A673 (cell line): ENCODE measurements at regions not wholly inside any gene's neighbourhood (a gene's known extent, or its start where the extent isn't known, plus 50 kb on each side); places are given as distances from the start of the nearest gene placed in this dataset.

Experiments used
- BruUV-seq: library from RNA; stranded (reverse); fragments of 400-500 nt; replicated peaks from 2 replicates; lab custom pipeline; 2021; lab: Mats Ljungman, UMichigan
- CTCF ChIA-PET: fragments of 300-600 bp; sonication (Branson Sonifier 250); formaldehyde crosslinking; loops from one replicate; lab custom pipeline; 2022; ENCODE audit warnings: antibody characterized with exemption; lab: Charles Lee
- POLR2A ChIA-PET: fragments of 300-600 bp; sonication (Branson Sonifier 250); formaldehyde crosslinking; loops from one replicate; lab custom pipeline; 2022; ENCODE audit warnings: antibody characterized with exemption; ENCODE audit not compliant: low non-redundant PET; lab: Charles Lee
- DNase-seq: peaks from one replicate; pipeline ENCODE4 v3.0.0-alpha.2; 2015; ENCODE audit warnings: low spot score
- H3K27ac ChIP-seq: fragments of 200-600 bp; sonication (generic); 2 replicates; pipeline ENCODE4 v1.5.1; 2016; ENCODE audit warnings: mixed run types, low read depth, mild to moderate bottlenecking, mixed read lengths, antibody characterized with exemption, low read length; ENCODE audit not compliant: poor library complexity, severe bottlenecking
- H3K27me3 ChIP-seq: fragments of 200-600 bp; sonication (generic); replicated peaks from 2 replicates; pipeline ENCODE4 v1.6.1; 2017; ENCODE audit warnings: mixed run types, low read depth, mild to moderate bottlenecking, mixed read lengths, antibody characterized with exemption, low read length; ENCODE audit not compliant: insufficient read depth, poor library complexity
- H3K36me3 ChIP-seq: fragments of 200-600 bp; sonication (generic); 2 replicates; pipeline ENCODE4 v1.6.1; 2016; ENCODE audit warnings: mixed run types, mild to moderate bottlenecking, mixed read lengths, antibody characterized with exemption, low read length; ENCODE audit not compliant: insufficient read depth, poor library complexity, severe bottlenecking
- H3K4me1 ChIP-seq: fragments of 200-600 bp; sonication (generic); 2 replicates; pipeline ENCODE4 v1.6.1; 2017; ENCODE audit warnings: mixed run types, mild to moderate bottlenecking, mixed read lengths, antibody characterized with exemption, low read length; ENCODE audit not compliant: insufficient read depth, poor library complexity, severe bottlenecking
- H3K4me3 ChIP-seq: fragments of 200-600 bp; sonication (generic); 2 replicates; pipeline ENCODE4 v1.5.1; 2016; ENCODE audit warnings: low read depth, mixed run types, mild to moderate bottlenecking, mixed read lengths, low read length; ENCODE audit not compliant: poor library complexity, severe bottlenecking
- H3K9me3 ChIP-seq: fragments of 200-600 bp; sonication (generic); 2 replicates; pipeline ENCODE4 v1.6.1; 2016; ENCODE audit warnings: mixed run types, low read depth, mild to moderate bottlenecking, mixed read lengths, antibody characterized with exemption, low read length; ENCODE audit not compliant: poor library complexity, severe bottlenecking
- CTCF ChIP-seq: fragments of 300-800, 200-600 bp; sonication (generic); conservative IDR thresholded peaks from 2 replicates; pipeline ENCODE4 v1.5.1; 2017; ENCODE audit warnings: low read depth, mild to moderate bottlenecking, antibody characterized with exemption, low read length, moderate library complexity, mixed read lengths
- EZH2 ChIP-seq: fragments of 200-600 bp; sonication (generic); IDR thresholded peaks from 2 replicates; pipeline ENCODE4 v1.6.1; 2017; ENCODE audit warnings: borderline replicate concordance, low read depth, mild to moderate bottlenecking, mixed read lengths, antibody characterized with exemption, low read length; ENCODE audit not compliant: poor library complexity, severe bottlenecking
- intact Hi-C: fragments of 100-400 bp; cut with micrococcal nuclease; formaldehyde crosslinking; loops from one replicate; pipeline ENCODE4 v1.10.0; 2022; ENCODE audit not compliant: unreplicated experiment

GRCh38 chr18:49666045-49666775 is 104.4 kb downstream of the LIPG start:
- Histone ChIP-seq H3K27me3 (no peaks in the 10 kb centered on the region), H3K4me1 (peaks cover 15% of the 10 kb centered on the region), H3K4me3 (no peak overlapping the region), H3K9me3 (no peaks in the 10 kb centered on the region), H3K36me3 (no peaks in the 10 kb centered on the region), H3K27ac (no peak overlapping the region)
- TF ChIP-seq EZH2 (no peak), CTCF (no peak)
- intact Hi-C loops = no loop called here
- DNase-seq = peak; percentile 53
- BruUV-seq = no TSS peak
- ChIA-PET POLR2A (no interaction called here), CTCF (no interaction called here)

- intact Hi-C loops = no loop called here
- H3K9me3 ChIP-seq = no peaks in the 10 kb centered on the region
- no peak for DNase-seq
- BruUV-seq = no TSS peak
- H3K27me3 ChIP-seq = no peaks in the 10 kb centered on the region
- H3K36me3 ChIP-seq = no peaks in the 10 kb centered on the region
- ChIA-PET CTCF (no interaction called here), POLR2A (no interaction called here)
- peaks cover 20% of the 10 kb centered on the region for H3K4me1 ChIP-seq
- no peak overlapping the region for H3K27ac ChIP-seq
- no peak overlapping the region for H3K4me3 ChIP-seq
- TF ChIP-seq EZH2 = no peak
- TF ChIP-seq CTCF = no peak
Measured at GRCh38 chr18:49663899-49664890, 102.3 kb downstream of the LIPG start.

GRCh38 chr18:49662506-49662905 is 100.6 kb downstream of the LIPG start:
- intact Hi-C loops = no loop called here
- BruUV-seq = no TSS peak
- ChIA-PET POLR2A (no interaction called here), CTCF (no interaction called here)
- TF ChIP-seq EZH2 = no peak
- no peak for TF ChIP-seq CTCF
- DNase-seq = no peak
- H3K4me3 ChIP-seq = no peak overlapping the region
- H3K9me3 ChIP-seq = no peaks in the 10 kb centered on the region
- no peaks in the 10 kb centered on the region for H3K36me3 ChIP-seq
- H3K4me1 ChIP-seq = peaks cover 20% of the 10 kb centered on the region
- H3K27ac ChIP-seq = no peak overlapping the region
- H3K27me3 ChIP-seq = no peaks in the 10 kb centered on the region
